Fibroblast of lung (primary cell): ENCODE measurements at regions not wholly inside any gene's neighbourhood (a gene's known extent, or its start where the extent isn't known, plus 50 kb on each side); places are given as distances from the start of the nearest gene placed in this dataset.

Experiments used
- DNase-seq, 2 donors: peaks; one replicate each; pipeline versions ENCODE4 v3.0.0 to v3.0.0-alpha.2; 2010; ENCODE audit warnings: low read depth in 2 of 2
- H2AFZ ChIP-seq: 2 replicates; pipeline ENCODE4 v1.5.1; 2012; ENCODE audit warnings: low read length, control low read depth, inconsistent platforms
- H3K27ac ChIP-seq: 2 replicates; pipeline ENCODE4 v1.5.1; 2011; ENCODE audit warnings: low read length, control low read depth; ENCODE audit not compliant: insufficient read depth
- H3K27me3 ChIP-seq: 2 replicates; pipeline ENCODE4 v1.5.1; 2011; ENCODE audit warnings: mild to moderate bottlenecking, low read length; ENCODE audit not compliant: control insufficient read depth, insufficient read depth
- H3K36me3 ChIP-seq: 2 replicates; pipeline ENCODE4 v1.5.1; 2011; ENCODE audit warnings: low read length; ENCODE audit not compliant: control insufficient read depth, insufficient read depth
- H3K4me1 ChIP-seq: 2 replicates; pipeline ENCODE4 v1.5.1; 2011; ENCODE audit warnings: low read length; ENCODE audit not compliant: control insufficient read depth, insufficient read depth; ENCODE audit errors: extremely low read depth
- H3K4me2 ChIP-seq: 2 replicates; pipeline ENCODE4 v1.5.1; 2011; ENCODE audit warnings: low read length, control low read depth; ENCODE audit not compliant: insufficient read depth; ENCODE audit errors: extremely low read depth
- H3K4me3 ChIP-seq, 4 experiments: fragments of 200-600 bp in 1 of 4; sonication (generic) in 1 of 4; replicated peaks in 1 of 4; 2 replicates each; pipeline ENCODE4 v1.5.1; 2011 to 2016; ENCODE audit warnings: low read length in 4 of 4, low read depth in 3 of 4, mild to moderate bottlenecking in 3 of 4, control low read depth in 2 of 4, inconsistent platforms in 1 of 4, mixed read lengths in 1 of 4; ENCODE audit not compliant: insufficient read depth in 1 of 4; ENCODE audit errors: control extremely low read depth in 1 of 4
- H3K79me2 ChIP-seq: 2 replicates; pipeline ENCODE4 v1.5.1; 2012; ENCODE audit warnings: mild to moderate bottlenecking, low read length, inconsistent platforms; ENCODE audit not compliant: control insufficient read depth, insufficient read depth
- H3K9ac ChIP-seq: 2 replicates; pipeline ENCODE4 v1.5.1; 2011; ENCODE audit warnings: mild to moderate bottlenecking, low read length, control low read depth; ENCODE audit not compliant: insufficient read depth
- H3K9me3 ChIP-seq: 2 replicates; pipeline ENCODE4 v1.5.1; 2012; ENCODE audit warnings: low read depth, low read length; ENCODE audit not compliant: control insufficient read depth, insufficient read depth
- H4K20me1 ChIP-seq: 2 replicates; pipeline ENCODE4 v1.5.1; 2011; ENCODE audit warnings: low read length; ENCODE audit not compliant: control insufficient read depth, insufficient read depth; ENCODE audit errors: extremely low read depth
- EZH2 ChIP-seq: IDR thresholded peaks from 2 replicates; pipeline ENCODE4 v1.5.1; 2012; ENCODE audit warnings: low read length, control low read depth, mild to moderate bottlenecking; ENCODE audit errors: missing control alignments
- TF ChIP-seq, protein P1 (sequence below), 2 donors: IDR thresholded peaks in 1 of 2; conservative IDR thresholded peaks in 1 of 2; 1 replicate in 1 of 2; 2 replicates in 1 of 2; pipeline ENCODE4 v1.5.1; 2011 to 2012; ENCODE audit warnings: low read length in 2 of 2, control low read depth in 1 of 2, inconsistent platforms in 1 of 2, low read depth in 1 of 2, mild to moderate bottlenecking in 1 of 2

DNA sequence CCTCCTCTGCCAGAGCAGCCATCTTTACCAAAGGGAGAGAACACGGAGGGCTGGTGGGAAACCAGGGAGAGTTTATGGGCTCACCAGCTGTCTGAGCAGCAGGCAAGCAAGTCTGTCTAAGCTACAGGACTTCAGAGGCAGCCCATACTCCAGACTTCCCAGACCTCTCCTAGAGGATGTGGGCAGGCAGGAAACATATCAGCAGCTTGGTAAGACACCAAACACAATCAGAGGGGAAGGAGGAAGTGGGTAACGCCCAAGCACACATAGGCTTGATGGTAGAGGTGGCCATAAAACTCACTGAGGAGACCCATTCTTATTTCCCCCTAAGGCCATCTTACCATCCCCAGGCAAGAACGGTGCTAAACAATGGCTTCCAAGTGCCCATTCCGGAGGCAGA, 143.1 kb upstream of the ARID1B start:
- H3K4me1 ChIP-seq: no peaks in the 10 kb centered on the region
- H3K36me3 ChIP-seq: no peaks in the 10 kb centered on the region
- no peak overlapping the region for H3K4me3 ChIP-seq
- no peaks in the 10 kb centered on the region for H4K20me1 ChIP-seq
- no peak overlapping the region for H3K9ac ChIP-seq
- H3K79me2 ChIP-seq: no peaks in the 10 kb centered on the region
- peak overlapping the region; percentile 52 for H2AFZ ChIP-seq
- no peak overlapping the region for H3K4me2 ChIP-seq
- no peak for TF ChIP-seq EZH2
- TF ChIP-seq, protein P1, sequence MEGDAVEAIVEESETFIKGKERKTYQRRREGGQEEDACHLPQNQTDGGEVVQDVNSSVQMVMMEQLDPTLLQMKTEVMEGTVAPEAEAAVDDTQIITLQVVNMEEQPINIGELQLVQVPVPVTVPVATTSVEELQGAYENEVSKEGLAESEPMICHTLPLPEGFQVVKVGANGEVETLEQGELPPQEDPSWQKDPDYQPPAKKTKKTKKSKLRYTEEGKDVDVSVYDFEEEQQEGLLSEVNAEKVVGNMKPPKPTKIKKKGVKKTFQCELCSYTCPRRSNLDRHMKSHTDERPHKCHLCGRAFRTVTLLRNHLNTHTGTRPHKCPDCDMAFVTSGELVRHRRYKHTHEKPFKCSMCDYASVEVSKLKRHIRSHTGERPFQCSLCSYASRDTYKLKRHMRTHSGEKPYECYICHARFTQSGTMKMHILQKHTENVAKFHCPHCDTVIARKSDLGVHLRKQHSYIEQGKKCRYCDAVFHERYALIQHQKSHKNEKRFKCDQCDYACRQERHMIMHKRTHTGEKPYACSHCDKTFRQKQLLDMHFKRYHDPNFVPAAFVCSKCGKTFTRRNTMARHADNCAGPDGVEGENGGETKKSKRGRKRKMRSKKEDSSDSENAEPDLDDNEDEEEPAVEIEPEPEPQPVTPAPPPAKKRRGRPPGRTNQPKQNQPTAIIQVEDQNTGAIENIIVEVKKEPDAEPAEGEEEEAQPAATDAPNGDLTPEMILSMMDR (conservative IDR thresholded peaks at IDR 0.05 in 1 of 2, IDR thresholded peaks at IDR 0.05 in 1 of 2; ENCODE audit: low read depth in 1 of 2, low read length in 2 of 2): no peak
- H3K27me3 ChIP-seq: no peaks in the 10 kb centered on the region
- H3K27ac ChIP-seq: no peak overlapping the region
- H3K9me3 ChIP-seq: no peaks in the 10 kb centered on the region
- DNase-seq: no peak

- Histone ChIP-seq H3K4me1 (no peaks in the 10 kb centered on the region), H3K27ac (no peak overlapping the region), H3K36me3 (no peaks in the 10 kb centered on the region), H4K20me1 (no peaks in the 10 kb centered on the region), H2AFZ (no peak overlapping the region), H3K4me2 (no peak overlapping the region), H3K79me2 (no peaks in the 10 kb centered on the region), H3K9ac (no peak overlapping the region), H3K9me3 (no peaks in the 10 kb centered on the region), H3K4me3 (no peak overlapping the region), H3K27me3 (no peaks in the 10 kb centered on the region)
- TF ChIP-seq, protein P1 (conservative IDR thresholded peaks at IDR 0.05 in 1 of 2, IDR thresholded peaks at IDR 0.05 in 1 of 2; ENCODE audit: low read depth in 1 of 2, low read length in 2 of 2): no peak
- no peak for TF ChIP-seq EZH2
- DNase-seq: no peak
Measured at GRCh38 chr6:156633291-156633690, 143.9 kb upstream of the ARID1B start.

DNA sequence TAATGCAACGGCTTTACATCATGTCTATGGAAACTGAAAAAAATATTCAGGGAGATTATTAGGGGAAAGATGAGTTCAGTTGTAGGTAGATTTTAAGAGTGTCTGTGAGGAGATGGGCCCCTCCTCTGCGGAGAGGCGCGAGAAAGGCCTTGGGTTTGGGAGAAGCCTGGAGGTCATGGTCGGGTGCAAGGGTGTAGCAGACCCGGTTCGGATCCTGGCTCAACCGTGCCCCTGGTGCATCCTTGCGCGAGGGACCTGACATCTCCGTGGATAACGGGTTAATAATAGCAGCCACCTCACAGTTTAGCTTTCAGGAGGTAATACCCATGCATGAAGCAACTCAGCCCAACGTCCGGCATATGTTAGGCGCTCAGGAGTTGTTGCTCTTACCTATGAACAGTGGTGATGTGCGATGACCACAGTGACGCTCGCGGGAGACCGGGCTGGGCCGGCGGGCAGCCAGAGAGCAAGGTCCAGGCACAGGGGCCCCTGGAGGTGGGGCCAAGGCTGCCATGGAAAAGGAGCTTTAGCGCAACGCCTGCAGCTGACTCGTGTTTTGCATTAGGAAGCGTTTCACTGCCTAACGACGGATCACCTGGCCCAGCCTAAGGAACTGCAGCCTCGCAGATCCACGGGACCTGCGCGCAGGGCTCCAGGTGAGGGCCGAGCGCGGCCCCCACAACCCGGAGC, 146.4 kb upstream of the ARID1B start:
- DNase-seq: no peak
- no peak overlapping the region for H3K27ac ChIP-seq
- H3K4me1 ChIP-seq: no peaks in the 10 kb centered on the region
- no peak overlapping the region for H3K4me3 ChIP-seq
- no peak overlapping the region for H3K9ac ChIP-seq
- no peak overlapping the region for H3K4me2 ChIP-seq
- H2AFZ ChIP-seq: no peak overlapping the region
- H3K27me3 ChIP-seq: no peaks in the 10 kb centered on the region
- no peaks in the 10 kb centered on the region for H4K20me1 ChIP-seq
- no peaks in the 10 kb centered on the region for H3K36me3 ChIP-seq
- no peak for TF ChIP-seq EZH2
- TF ChIP-seq, protein P1 (conservative IDR thresholded peaks at IDR 0.05 in 1 of 2, IDR thresholded peaks at IDR 0.05 in 1 of 2; ENCODE audit: low read depth in 1 of 2, low read length in 2 of 2): no peak
- H3K79me2 ChIP-seq: no peaks in the 10 kb centered on the region
- no peaks in the 10 kb centered on the region for H3K9me3 ChIP-seq
